NCI-H1048 (cell line): ENCODE measurements at regions not wholly inside any gene's neighbourhood (a gene's known extent, or its start where the extent isn't known, plus 50 kb on each side); places are given as distances from the start of the nearest gene placed in this dataset.

Experiments
- DNase-seq: peaks from one replicate; lab custom pipeline; 2025; lab: John Stamatoyannopoulos, UW

DNA sequence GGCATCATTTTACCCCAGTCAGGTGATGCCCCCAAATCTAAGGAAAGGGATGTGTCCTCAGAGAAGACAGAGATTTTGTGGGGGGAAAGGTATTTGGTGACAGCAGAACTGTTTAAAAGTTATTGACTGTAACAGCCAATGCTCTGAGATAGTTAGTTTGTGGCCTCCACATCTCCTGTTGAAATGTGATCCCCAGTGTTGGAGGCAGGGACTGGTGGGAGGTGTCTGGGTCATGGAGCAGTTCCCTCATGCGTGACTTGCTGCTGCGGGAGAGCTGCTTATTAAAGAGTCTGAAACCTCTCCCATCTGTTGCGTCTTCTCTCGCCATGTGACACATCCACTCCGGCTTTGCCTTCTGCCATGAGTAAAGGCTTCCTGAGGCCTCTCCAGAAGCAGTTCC lies 282.8 kb upstream of the FOXQ1 start:
- no peak for DNase-seq

DNA sequence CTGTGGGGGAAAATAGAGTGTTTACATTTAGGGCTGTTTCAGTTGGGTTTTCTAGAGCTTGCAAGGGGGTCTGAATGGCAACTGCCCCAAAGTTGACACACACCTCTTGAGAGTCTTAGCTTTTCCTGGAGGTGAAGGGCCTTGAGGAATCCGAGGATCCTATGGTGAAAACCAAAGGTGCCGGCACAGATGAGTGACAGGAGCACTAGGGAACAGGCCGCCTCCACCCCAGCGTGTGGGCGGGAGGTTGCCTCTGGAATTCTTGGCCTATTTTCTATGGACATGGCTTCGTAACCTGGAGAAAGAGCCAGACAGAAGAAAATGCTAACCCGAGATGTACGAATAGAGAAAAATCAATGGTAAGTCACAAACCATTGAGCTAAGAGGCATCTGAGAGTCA lies 283.2 kb upstream of the FOXQ1 start:
- DNase-seq: no peak

- no peak for DNase-seq
Measured at GRCh38 chr6:1027795-1028569, 283.9 kb upstream of the FOXQ1 start.

DNA sequence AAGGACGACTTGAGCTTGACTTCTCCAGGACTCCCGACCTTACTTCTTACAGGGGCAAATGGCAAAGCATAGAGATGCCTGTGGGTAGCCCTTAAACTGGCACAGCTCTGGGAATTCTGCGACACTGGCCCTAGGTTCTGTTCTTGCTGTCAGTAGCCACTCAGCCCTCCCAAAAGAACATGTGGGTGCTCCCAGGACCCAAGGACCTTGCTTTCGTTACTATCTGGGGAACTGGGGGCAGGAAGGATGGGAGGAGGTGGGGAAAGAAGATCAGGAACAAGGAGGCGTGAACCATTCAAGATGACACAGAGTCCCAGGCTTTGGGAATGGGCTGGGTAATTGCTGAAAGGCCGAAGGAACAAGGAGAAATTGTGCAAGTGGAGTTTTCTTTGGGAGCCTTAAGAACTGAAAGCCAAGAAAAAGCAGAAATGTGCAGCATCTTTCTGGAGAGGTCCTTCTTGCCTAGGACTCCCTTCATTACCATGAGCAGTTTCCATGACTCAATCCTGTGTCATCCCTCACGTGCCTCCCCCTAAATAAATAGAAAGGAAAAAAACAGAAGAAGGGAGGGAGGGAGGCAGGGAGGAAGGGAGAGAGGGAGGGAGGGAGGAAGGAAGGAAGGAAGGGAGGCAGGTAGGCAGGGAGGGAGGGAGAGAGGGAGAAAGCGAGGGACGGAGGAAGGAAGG lies 284.6 kb upstream of the FOXQ1 start:
- no peak for DNase-seq

- no peak for DNase-seq
Measured at GRCh38 chr6:1025821-1026220, 286.1 kb upstream of the FOXQ1 start.

GRCh38 chr6:1024587-1024986 lies 287.3 kb upstream of the FOXQ1 start:
- no peak for DNase-seq

- DNase-seq: no peak
Measured at GRCh38 chr6:1024161-1024560, 287.7 kb upstream of the FOXQ1 start.

DNA sequence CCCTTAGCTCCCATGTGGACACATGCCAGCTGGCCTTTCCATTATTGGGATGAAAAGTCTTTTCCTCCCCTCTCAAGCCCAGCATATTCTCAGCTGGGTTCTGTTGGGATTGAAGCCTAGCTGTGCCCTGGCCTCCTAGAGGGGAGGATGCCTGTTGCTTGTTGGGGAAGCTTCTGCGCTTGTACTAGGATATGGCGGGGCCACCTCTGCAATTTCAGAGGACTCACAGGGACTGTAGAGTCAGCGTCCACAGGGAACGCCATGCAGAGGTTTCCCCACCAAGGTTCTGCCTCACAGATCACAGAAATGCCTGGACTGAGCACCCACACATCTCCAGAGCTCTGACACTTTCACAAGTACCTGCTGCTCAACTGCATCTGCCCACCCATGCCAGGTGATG lies 288.7 kb upstream of the FOXQ1 start:
- DNase-seq: no peak

- DNase-seq: no peak
Measured at GRCh38 chr6:1022719-1023118, 289.2 kb upstream of the FOXQ1 start.

DNA sequence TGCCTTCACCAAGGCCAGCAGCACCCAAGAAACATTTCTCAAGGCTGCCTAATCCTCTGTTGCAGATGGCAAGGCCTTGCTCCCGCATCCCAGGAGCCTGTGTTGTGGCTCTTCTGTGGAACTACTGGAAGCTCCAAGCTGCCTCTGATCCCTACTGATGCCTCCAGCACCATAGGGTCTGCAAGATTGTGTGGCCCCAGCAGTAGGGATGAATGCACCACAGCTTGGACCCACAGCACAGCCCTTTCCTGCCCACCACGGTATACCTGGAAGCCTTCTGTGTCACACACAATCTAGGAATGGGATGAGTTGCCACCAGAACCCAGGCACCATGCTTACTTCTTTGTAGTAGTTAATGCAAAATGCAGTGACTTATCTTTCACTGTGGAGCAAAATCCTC lies 291.1 kb upstream of the FOXQ1 start:
- no peak for DNase-seq

DNA sequence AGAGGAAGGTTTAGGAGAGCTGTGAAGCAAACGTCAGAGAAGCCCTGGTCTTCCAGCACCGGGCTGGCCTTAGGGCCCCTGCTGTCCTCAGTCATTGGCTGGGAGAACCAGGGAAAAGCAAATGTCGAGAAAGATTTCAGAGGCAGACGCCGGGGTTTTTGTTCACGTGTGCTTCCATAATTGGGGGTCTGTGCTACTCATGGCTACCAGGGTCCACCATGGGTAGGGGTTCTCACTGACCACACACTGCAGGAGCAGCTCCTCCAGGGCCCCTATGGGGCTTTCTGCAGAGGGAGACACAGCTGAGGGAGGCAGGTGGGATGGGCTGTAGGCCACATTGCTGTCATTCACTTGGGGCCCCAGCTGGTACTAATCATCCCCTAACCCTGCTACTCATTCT lies 291.8 kb upstream of the FOXQ1 start:
- DNase-seq: no peak

GRCh38 chr6:1018041-1018440 lies 293.9 kb upstream of the FOXQ1 start:
- no peak for DNase-seq

GRCh38 chr6:1016329-1017302 lies 295.3 kb upstream of the FOXQ1 start:
- no peak for DNase-seq

DNA sequence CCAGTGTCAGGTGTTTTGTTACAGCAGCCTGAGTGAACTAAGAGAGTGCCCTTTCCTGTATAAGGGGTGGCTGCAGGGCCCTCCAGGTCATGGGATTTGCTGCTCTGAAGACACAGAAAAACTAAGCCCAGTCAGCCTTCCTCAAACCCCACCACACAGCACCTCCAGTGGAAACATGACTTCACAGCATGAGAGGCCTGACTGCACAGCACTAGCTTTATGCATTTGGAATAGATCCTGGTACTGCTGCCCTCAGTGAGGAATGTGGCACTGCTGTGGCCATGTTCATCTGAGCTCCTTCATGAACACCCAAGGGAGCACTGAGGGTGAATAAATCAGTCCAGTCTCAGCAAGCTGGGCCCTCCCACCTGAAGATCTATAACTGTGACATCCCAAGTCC lies 296.1 kb upstream of the FOXQ1 start:
- DNase-seq: no peak

DNA sequence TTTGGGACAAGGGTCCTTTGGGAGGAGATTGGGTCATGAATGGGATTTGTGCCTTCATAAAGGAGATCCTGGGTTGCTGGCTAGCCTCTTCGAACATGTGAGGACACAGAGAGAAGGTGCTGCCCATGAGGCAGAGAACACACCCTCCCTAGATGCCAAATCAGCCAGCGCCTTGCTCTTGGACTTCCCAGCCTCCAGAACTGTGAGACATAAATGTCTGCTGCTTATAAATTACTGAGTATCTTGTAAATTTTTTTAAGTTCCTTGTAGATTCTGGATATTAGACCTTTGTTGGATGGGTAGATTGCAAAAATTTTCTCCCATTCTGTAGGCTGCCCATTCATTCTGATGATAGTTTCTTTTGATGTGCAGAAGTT lies 297.5 kb upstream of the FOXQ1 start:
- DNase-seq: no peak

DNA sequence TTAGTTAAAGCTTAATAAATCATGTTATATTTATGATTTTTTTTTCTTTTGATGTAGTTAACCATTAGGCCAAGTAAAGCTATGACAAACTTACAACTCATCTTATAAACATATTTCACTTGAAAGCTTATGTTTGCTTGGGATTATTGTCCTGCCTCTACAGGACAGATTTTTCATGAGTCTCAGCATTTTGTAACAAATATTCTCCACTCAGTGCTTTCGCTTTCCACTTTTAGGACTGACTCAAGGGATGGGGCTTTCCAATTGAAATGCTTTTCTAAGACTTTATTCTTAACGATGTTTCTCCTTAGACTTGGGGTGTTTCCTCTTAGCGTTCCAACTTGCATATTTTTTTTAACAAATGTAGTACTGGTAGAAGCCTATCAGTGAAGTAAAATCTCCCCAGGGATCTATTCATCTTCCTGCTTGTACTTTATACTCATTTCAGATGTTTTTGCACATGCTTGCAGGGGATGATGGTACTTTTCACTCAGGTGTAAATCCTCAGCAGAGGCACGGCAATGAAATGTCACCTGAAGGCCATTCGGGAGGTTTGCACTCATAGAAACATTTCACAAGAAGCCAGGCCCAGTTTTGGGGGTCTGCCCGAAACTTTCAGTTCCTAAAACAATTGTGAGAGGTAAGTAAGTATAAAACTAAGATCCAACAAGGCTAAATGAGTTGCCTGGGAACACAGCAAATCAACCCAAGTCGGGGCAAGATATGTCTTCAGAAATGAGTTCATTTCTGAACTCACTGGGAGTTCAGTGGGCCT lies 298.1 kb upstream of the FOXQ1 start:
- no peak for DNase-seq

DNA sequence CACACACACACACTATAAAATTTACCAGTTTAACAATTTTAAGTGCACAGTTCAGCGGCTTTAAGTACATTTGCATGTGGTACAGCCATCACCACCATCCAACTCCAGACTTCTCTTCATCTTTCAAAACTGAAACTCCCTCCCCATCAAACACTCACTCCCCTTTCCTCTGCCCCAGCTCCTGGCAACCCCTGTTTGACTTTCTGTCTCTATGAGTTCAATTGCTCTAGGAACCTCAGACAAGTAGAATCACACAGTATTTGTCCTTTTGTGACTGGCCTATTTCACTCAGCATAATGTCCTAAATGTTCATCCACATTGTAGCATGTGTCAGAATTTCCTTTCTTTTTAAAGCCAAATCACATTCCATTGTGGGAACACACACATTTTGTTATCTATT lies 302.8 kb upstream of the FOXQ1 start:
- DNase-seq: no peak

DNA sequence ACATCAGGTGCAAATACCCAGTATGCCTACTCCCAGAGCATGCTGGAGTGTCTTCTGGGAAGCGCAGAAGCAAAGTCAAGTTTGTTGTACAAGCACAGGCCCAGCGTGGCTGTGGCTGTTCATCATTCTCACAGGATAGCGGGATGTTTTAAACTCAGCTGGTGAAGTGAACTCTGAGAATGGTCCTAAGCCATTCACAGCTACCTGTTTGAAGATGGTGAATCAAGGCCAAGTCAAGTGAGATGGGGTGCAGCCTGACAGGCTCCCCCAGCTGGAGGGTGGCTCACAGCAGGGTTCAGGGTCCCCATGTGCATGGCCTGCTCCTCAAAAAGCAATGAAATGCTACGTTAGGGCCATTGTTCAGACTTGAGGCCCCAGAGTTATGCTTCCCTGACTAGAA lies 304.7 kb upstream of the FOXQ1 start:
- no peak for DNase-seq

DNA sequence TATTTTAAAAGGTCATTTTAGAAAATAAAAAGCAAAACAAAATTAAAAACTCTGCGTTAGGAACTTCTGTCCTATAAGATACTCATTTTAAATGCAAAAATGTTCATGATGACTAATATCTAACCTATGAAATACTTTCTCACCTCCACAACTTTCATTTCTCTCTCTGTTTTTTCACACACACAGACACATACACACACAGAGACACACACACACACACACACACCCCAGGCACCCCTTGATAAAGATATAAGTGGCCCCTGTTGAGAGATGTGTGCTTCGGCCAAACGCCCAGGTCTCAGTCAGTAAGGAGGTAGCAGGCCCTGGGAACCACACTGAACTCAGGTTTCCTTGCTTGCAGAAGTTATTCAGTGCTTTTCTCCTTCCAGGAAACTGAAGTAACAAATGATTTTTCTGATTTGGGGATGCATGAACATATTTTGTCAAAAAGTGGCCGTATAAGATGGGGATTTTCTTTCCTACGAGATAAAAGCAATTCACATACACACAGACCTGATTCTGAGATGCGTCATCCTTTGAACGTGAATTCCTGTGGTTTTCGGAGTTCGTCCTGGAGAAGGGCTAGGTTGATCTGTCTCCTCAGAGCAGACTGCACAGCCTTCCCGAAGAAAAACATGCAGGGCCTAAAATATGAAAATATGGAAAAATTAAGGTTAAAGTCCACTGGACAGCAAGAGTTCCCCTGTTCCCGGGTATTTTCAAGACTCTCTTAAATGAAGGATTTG lies 306.8 kb upstream of the FOXQ1 start:
- DNase-seq: no peak

DNA sequence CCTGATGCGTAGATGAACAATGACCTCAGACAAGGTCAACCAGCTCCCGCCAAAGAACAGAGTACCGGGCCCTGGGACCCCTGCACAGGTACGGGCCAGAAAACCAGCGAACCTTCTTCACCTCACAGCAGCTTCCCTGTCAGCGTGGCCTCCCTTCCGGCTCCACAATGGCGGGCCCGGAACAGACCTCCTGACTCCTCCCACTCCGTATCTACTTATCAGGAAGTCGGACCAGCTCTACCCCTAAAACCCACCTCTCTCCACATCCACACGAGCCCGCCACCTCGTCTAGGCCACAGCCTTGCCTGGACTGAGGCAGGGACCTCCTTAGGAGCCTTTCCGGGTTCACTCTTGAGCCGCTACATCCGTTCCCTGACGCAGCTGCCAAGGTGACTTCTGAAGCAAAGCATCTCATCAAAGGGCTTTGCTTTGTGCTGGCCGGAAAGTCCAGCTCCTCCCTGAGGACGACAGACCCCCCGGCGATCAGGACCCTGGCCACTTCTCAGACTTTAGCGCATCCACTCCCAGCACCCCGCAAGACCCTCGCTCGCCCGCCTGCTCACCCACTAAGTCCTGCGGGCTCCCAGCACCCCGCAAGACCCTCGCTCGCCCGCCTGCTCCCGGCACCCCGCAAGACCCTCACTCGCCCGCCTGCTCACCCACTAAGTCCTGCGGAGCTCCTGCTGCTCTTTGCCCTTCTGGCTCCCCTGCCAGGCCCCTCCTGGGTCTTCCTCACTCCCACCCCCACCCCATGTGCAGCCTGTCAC lies 308.3 kb upstream of the FOXQ1 start:
- no peak for DNase-seq
